ENCODE measurements at regions not wholly inside any gene's neighbourhood (a gene's known extent, or its start where the extent isn't known, plus 50 kb on each side); places are given as distances from the start of the nearest gene placed in this dataset.

- H3K9me3 ChIP-seq (ENCODE audit: control insufficient read depth in 2 of 3, insufficient read depth in 1 of 3, low read length in 3 of 3): no peaks in the 10 kb centered on the region
- no peaks in the 10 kb centered on the region for H3K27me3 ChIP-seq (ENCODE audit: control insufficient read depth, insufficient read depth, low read length)
- TF ChIP-seq CTCF (IDR thresholded peaks at IDR 0.05; ENCODE audit: borderline replicate concordance, extremely low read depth, insufficient read depth): no peak
- DNase-seq: no peak
- no peak for FAIRE-seq
- intact Hi-C loops (cut with DNase I): no loop called here
- no peaks in the 10 kb centered on the region for H3K4me1 ChIP-seq (ENCODE audit: control insufficient read depth in 2 of 3, insufficient read depth in 2 of 3, low read depth in 1 of 3, low read length in 3 of 3)
- no peak overlapping the region for H3K9ac ChIP-seq (ENCODE audit: low read length in 3 of 3)
- H3K27ac ChIP-seq (ENCODE audit: low read depth in 2 of 2, low read length in 2 of 2): no peak overlapping the region
- no peaks in the 10 kb centered on the region for H3K36me3 ChIP-seq (ENCODE audit: control insufficient read depth in 2 of 3, insufficient read depth in 3 of 3, low read length in 3 of 3)
- H3K4me3 ChIP-seq (ENCODE audit: low read length in 3 of 3): no peak overlapping the region
Measured at GRCh38 chr5:143893638-143894037, 81.7 kb downstream of the HMHB1 start.

- H3K4me3 ChIP-seq (ENCODE audit: low read length in 3 of 3): no peak overlapping the region
- DNase-seq (no peak), FAIRE-seq (no peak)
- H3K9me3 ChIP-seq (ENCODE audit: control insufficient read depth in 2 of 3, insufficient read depth in 1 of 3, low read length in 3 of 3): no peaks in the 10 kb centered on the region
- H3K9ac ChIP-seq (ENCODE audit: low read length in 3 of 3): no peak overlapping the region
- intact Hi-C loops (cut with DNase I): no loop called here
- H3K4me1 ChIP-seq (ENCODE audit: control insufficient read depth in 2 of 3, insufficient read depth in 2 of 3, low read depth in 1 of 3, low read length in 3 of 3): no peaks in the 10 kb centered on the region
- no peaks in the 10 kb centered on the region for H3K27me3 ChIP-seq (ENCODE audit: control insufficient read depth, insufficient read depth, low read length)
- no peak overlapping the region for H3K27ac ChIP-seq (ENCODE audit: low read depth in 2 of 2, low read length in 2 of 2)
- no peak for TF ChIP-seq CTCF (IDR thresholded peaks at IDR 0.05; ENCODE audit: borderline replicate concordance, extremely low read depth, insufficient read depth)
- H3K36me3 ChIP-seq (ENCODE audit: control insufficient read depth in 2 of 3, insufficient read depth in 3 of 3, low read length in 3 of 3): no peaks in the 10 kb centered on the region
Measured at GRCh38 chr5:143896516-143896915, 84.6 kb downstream of the HMHB1 start.

- DNase-seq (no peak), FAIRE-seq (no peak)
- H3K9ac ChIP-seq (ENCODE audit: low read length in 3 of 3): no peak overlapping the region
- no peak overlapping the region for H3K4me3 ChIP-seq (ENCODE audit: low read length in 3 of 3)
- no peak for TF ChIP-seq CTCF (IDR thresholded peaks at IDR 0.05; ENCODE audit: borderline replicate concordance, extremely low read depth, insufficient read depth)
- H3K27ac ChIP-seq (ENCODE audit: low read depth in 2 of 2, low read length in 2 of 2): no peak overlapping the region
- H3K27me3 ChIP-seq (ENCODE audit: control insufficient read depth, insufficient read depth, low read length): no peaks in the 10 kb centered on the region
- no peaks in the 10 kb centered on the region for H3K36me3 ChIP-seq (ENCODE audit: control insufficient read depth in 2 of 3, insufficient read depth in 3 of 3, low read length in 3 of 3)
- intact Hi-C loops (cut with DNase I): no loop called here
- no peaks in the 10 kb centered on the region for H3K9me3 ChIP-seq (ENCODE audit: control insufficient read depth in 2 of 3, insufficient read depth in 1 of 3, low read length in 3 of 3)
- H3K4me1 ChIP-seq (ENCODE audit: control insufficient read depth in 2 of 3, insufficient read depth in 2 of 3, low read depth in 1 of 3, low read length in 3 of 3): no peaks in the 10 kb centered on the region
Measured at GRCh38 chr5:143896966-143897365, 85.0 kb downstream of the HMHB1 start.

- no peaks in the 10 kb centered on the region for H3K4me1 ChIP-seq (ENCODE audit: control insufficient read depth in 2 of 3, insufficient read depth in 2 of 3, low read depth in 1 of 3, low read length in 3 of 3)
- no peaks in the 10 kb centered on the region for H3K9me3 ChIP-seq (ENCODE audit: control insufficient read depth in 2 of 3, insufficient read depth in 1 of 3, low read length in 3 of 3)
- H3K36me3 ChIP-seq (ENCODE audit: control insufficient read depth in 2 of 3, insufficient read depth in 3 of 3, low read length in 3 of 3): no peaks in the 10 kb centered on the region
- no peak overlapping the region for H3K9ac ChIP-seq (ENCODE audit: low read length in 3 of 3)
- no peak for FAIRE-seq
- no peak for DNase-seq
- no peak overlapping the region for H3K27ac ChIP-seq (ENCODE audit: low read depth in 2 of 2, low read length in 2 of 2)
- intact Hi-C loops (cut with DNase I): no loop called here
- no peak for TF ChIP-seq CTCF (IDR thresholded peaks at IDR 0.05; ENCODE audit: borderline replicate concordance, extremely low read depth, insufficient read depth)
- no peaks in the 10 kb centered on the region for H3K27me3 ChIP-seq (ENCODE audit: control insufficient read depth, insufficient read depth, low read length)
- H3K4me3 ChIP-seq (ENCODE audit: low read length in 3 of 3): no peak overlapping the region
Measured at GRCh38 chr5:143898381-143898780, 86.4 kb downstream of the HMHB1 start.
